HG02852 (cell line): ENCODE measurements at regions not wholly inside any gene's neighbourhood (a gene's known extent, or its start where the extent isn't known, plus 50 kb on each side); places are given as distances from the start of the nearest gene placed in this dataset.
"Not testable (repeated sequence)": the region's sequence is repeated elsewhere in the genome, so short reads cannot be mapped to it uniquely, and the experiment has no call there.

ENCODE experiments used
- ATAC-seq: cut with Tn5 transposase; IDR thresholded peaks from one replicate; pipeline ENCODE4 v1.9.1; 2021; ENCODE audit warnings: mild to moderate bottlenecking, moderate library complexity; ENCODE audit not compliant: unreplicated experiment

- no peak for ATAC-seq
These were observed 109.2 kb upstream of the TMEM170B start for GRCh38 chr6:11428371-11428770.

GRCh38 chr6:11427723-11428245 lies 109.8 kb upstream of the TMEM170B start:
- ATAC-seq: no peak

GRCh38 chr6:11427091-11427722 lies 110.3 kb upstream of the TMEM170B start:
- ATAC-seq: no peak

- no peak for ATAC-seq
These were observed 111.0 kb upstream of the TMEM170B start for GRCh38 chr6:11426571-11426970.

- ATAC-seq: no peak
These were observed 111.7 kb upstream of the TMEM170B start for GRCh38 chr6:11425876-11426275.

- ATAC-seq: no peak
These were observed 112.1 kb upstream of the TMEM170B start for GRCh38 chr6:11425431-11425871.

GRCh38 chr6:11424395-11425034 lies 113.0 kb upstream of the TMEM170B start:
- ATAC-seq: no peak

GRCh38 chr6:11423667-11424066 lies 113.9 kb upstream of the TMEM170B start:
- no peak for ATAC-seq

GRCh38 chr6:11423072-11423471 lies 114.5 kb upstream of the TMEM170B start:
- ATAC-seq: no peak

GRCh38 chr6:11419763-11420453 lies 117.6 kb upstream of the TMEM170B start:
- ATAC-seq: no peak

- no peak for ATAC-seq
These were observed 119.2 kb upstream of the TMEM170B start for GRCh38 chr6:11418290-11418905.

- no peak for ATAC-seq
These were observed 120.5 kb upstream of the TMEM170B start for GRCh38 chr6:11416936-11417576.

- ATAC-seq: not testable (repeated sequence)
These were observed 121.2 kb upstream of the TMEM170B start for GRCh38 chr6:11416099-11416935.

GRCh38 chr6:11415557-11415956 lies 122.0 kb upstream of the TMEM170B start:
- ATAC-seq: no peak

- ATAC-seq: peak; percentile 44
These were observed 123.2 kb upstream of the TMEM170B start for GRCh38 chr6:11414176-11414963.

- ATAC-seq: no peak
These were observed 123.8 kb upstream of the TMEM170B start for GRCh38 chr6:11413728-11414127.

GRCh38 chr6:11413117-11413687 lies 124.3 kb upstream of the TMEM170B start:
- no peak for ATAC-seq

- ATAC-seq: no peak
These were observed 124.9 kb upstream of the TMEM170B start for GRCh38 chr6:11412616-11413015.

GRCh38 chr6:11412011-11412424 lies 125.5 kb upstream of the TMEM170B start:
- no peak for ATAC-seq
